ENCODE measurements at regions not wholly inside any gene's neighbourhood (a gene's known extent, or its start where the extent isn't known, plus 50 kb on each side); places are given as distances from the start of the nearest gene placed in this dataset.

- no peak for TF ChIP-seq MAFK (IDR thresholded peaks at IDR 0.05; ENCODE audit: low read depth, low read length)
- TF ChIP-seq SRF (IDR thresholded peaks at IDR 0.05; ENCODE audit: low read depth, low read length) = no peak
- TF ChIP-seq GABPA (IDR thresholded peaks at IDR 0.05; ENCODE audit: borderline replicate concordance, insufficient read depth, low read length) = no peak
- TF ChIP-seq HDAC2 (IDR thresholded peaks at IDR 0.05; ENCODE audit: borderline replicate concordance in 1 of 2, low read depth in 2 of 2, low read length in 2 of 2) = no peak
- no peak for TF ChIP-seq JUN (IDR thresholded peaks at IDR 0.05; ENCODE audit: low read depth, low read length)
- TF ChIP-seq CTCF (IDR thresholded peaks at IDR 0.05; ENCODE audit: control extremely low read depth in 1 of 3, insufficient read depth in 1 of 3, low read depth in 1 of 3, low read length in 3 of 3) = no peak
- no peak for TF ChIP-seq CEBPB (IDR thresholded peaks at IDR 0.05; ENCODE audit: low read depth, low read length)
- TF ChIP-seq POLR2A (IDR thresholded peaks at IDR 0.05; ENCODE audit: control extremely low read depth in 1 of 2, low read depth in 2 of 2, low read length in 2 of 2) = no peak
- no peak for TF ChIP-seq NRF1 (IDR thresholded peaks at IDR 0.05; ENCODE audit: low read depth, low read length)
- TF ChIP-seq RFX5 (IDR thresholded peaks at IDR 0.05; ENCODE audit: borderline replicate concordance, low read depth, low read length) = no peak
- TF ChIP-seq YY1 (IDR thresholded peaks at IDR 0.05; ENCODE audit: low read depth, low read length) = no peak
- TF ChIP-seq POLR2AphosphoS5 (IDR thresholded peaks at IDR 0.05; ENCODE audit: low read depth, low read length) = no peak
- TF ChIP-seq CHD1 (IDR thresholded peaks at IDR 0.05; ENCODE audit: low read depth, low read length) = no peak
Measured at GRCh38 chr6:92848901-92849300, 570.5 kb downstream of the EPHA7 start.

All from H1 (cell line).